Gastroesophageal sphincter (tissue), 4 donors: ENCODE measurements at regions not wholly inside any gene's neighbourhood (a gene's known extent, or its start where the extent isn't known, plus 50 kb on each side); places are given as distances from the start of the nearest gene placed in this dataset.

ENCODE experiments used
- ATAC-seq: fragments of 150-250 bp; one replicate; pipeline ENCODE4 v1.9.1; 2016; ENCODE audit warnings: mild to moderate bottlenecking, moderate library complexity
- H3K27ac ChIP-seq, 4 donors: fragments of 200-600 bp; sonication (generic) in 3 of 4; 1 replicate in 3 of 4; 2 replicates in 1 of 4; pipeline ENCODE4 v1.5.1; 2016 to 2019
- H3K27me3 ChIP-seq: fragments of 200-600 bp; sonication (generic); one replicate; pipeline ENCODE4 v1.5.1; 2019
- H3K36me3 ChIP-seq, 2 donors: fragments of 200-600 bp; sonication (generic); one replicate each; pipeline ENCODE4 v1.5.1; 2019; ENCODE audit warnings: control low read depth in 1 of 2
- H3K4me1 ChIP-seq, 3 donors: fragments of 200-600 bp; sonication (generic); 1 replicate in 2 of 3; 2 replicates in 1 of 3; pipeline ENCODE4 v1.5.1; 2016 to 2019; ENCODE audit warnings: control low read depth in 2 of 3
- H3K4me3 ChIP-seq, 2 donors: fragments of 200-600 bp; sonication (generic); one replicate each; pipeline ENCODE4 v1.5.1; 2019; ENCODE audit warnings: mild to moderate bottlenecking in 1 of 2, moderate library complexity in 1 of 2
- H3K9me3 ChIP-seq, 3 donors: fragments of 200-600 bp; sonication (generic); one replicate each; pipeline ENCODE4 v1.5.1; 2017 to 2019; ENCODE audit warnings: control low read depth in 2 of 3
- CTCF ChIP-seq, 4 experiments: fragments of 200-600 bp in 2 of 4; fragments of 450-650 bp in 2 of 4; sonication (generic) in 1 of 4; IDR thresholded peaks; one replicate each; pipeline ENCODE4 v1.5.1; 2017 to 2019; ENCODE audit warnings: antibody characterized with exemption in 4 of 4, mild to moderate bottlenecking in 2 of 4, moderate library complexity in 2 of 4
- EP300 ChIP-seq: sonication (generic); formaldehyde crosslinking; IDR thresholded peaks from one replicate; pipeline ENCODE4 v1.6.1; 2017; ENCODE audit warnings: antibody characterized with exemption, mild to moderate bottlenecking
- POLR2A ChIP-seq, 2 donors: fragments of 450-650 bp; IDR thresholded peaks; one replicate each; pipeline ENCODE4 v1.6.1; 2017; ENCODE audit warnings: antibody characterized with exemption in 2 of 2, mild to moderate bottlenecking in 2 of 2, moderate library complexity in 1 of 2
- POLR2AphosphoS5 ChIP-seq: sonication (generic); formaldehyde crosslinking; IDR thresholded peaks from one replicate; pipeline ENCODE4 v1.6.1; 2017; ENCODE audit warnings: antibody characterized with exemption
- WGBS, 2 donors: methylation state at CpG; one replicate each; pipeline ENCODE4 v1.1.5; 2018; ENCODE audit warnings: low coverage in 1 of 2; 5-methylcytosine and 5-hydroxymethylcytosine counted together

DNA sequence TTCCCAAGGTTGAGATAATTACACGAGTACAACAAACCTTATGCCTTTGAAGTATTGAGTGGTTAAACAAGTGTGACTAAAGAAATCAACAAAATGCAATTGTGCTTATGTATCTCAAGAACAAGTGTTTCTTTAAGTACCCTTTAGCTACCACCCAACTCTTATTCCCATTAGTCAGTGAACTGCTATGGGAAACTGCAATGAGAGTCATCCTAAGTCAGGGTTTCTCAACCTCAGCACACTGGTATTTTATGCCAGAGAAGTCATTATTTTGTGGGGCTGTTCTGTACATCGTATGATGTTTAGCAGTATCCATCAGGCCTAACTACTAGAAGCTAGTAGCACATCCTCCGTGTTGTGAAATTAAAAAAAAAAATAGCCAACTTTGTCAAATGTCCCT is 549.1 kb upstream of the BOD1L1 start:
- no peaks in the 10 kb centered on the region for H3K36me3 ChIP-seq
- no peak for TF ChIP-seq CTCF (IDR thresholded peaks at IDR 0.05)
- no peak for TF ChIP-seq EP300
- no peak for TF ChIP-seq POLR2A (IDR thresholded peaks at IDR 0.05)
- no peak for TF ChIP-seq POLR2AphosphoS5
- no peaks in the 10 kb centered on the region for H3K27me3 ChIP-seq
- H3K4me3 ChIP-seq = no peak overlapping the region
- no peak for ATAC-seq
- H3K27ac ChIP-seq = no peak overlapping the region
- no peaks in the 10 kb centered on the region for H3K4me1 ChIP-seq
- 69 to 80% methylated on average over 3 of the region's 3 CpGs for WGBS, 2 donors
- H3K9me3 ChIP-seq = no peaks in the 10 kb centered on the region

DNA sequence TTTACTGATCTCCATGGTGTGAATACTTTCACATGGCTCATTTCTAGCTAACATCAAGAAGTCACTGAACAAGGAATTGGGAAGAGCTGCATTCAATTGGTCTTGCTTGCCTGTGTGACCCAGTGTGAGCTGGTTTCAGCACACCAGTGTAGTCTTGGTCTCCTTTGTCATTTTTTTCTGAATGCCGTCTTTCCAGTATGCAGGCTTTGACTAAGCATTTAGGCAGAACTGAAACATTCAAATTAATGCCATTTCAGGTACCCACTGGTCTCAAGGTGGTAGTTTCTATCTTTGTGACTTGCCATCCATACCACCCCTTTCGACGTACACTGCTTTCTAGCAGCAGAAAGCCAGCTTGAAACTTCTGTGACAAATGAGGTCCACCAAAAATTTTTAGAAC is 550.5 kb upstream of the BOD1L1 start:
- H3K4me3 ChIP-seq = no peak overlapping the region
- H3K9me3 ChIP-seq = no peaks in the 10 kb centered on the region
- no peaks in the 10 kb centered on the region for H3K36me3 ChIP-seq
- H3K4me1 ChIP-seq = no peaks in the 10 kb centered on the region
- H3K27me3 ChIP-seq = no peaks in the 10 kb centered on the region
- TF ChIP-seq EP300 (no peak), CTCF (IDR thresholded peaks at IDR 0.05) (no peak), POLR2A (IDR thresholded peaks at IDR 0.05) (no peak), POLR2AphosphoS5 (no peak)
- no peak for ATAC-seq
- H3K27ac ChIP-seq = no peak overlapping the region
- WGBS, 2 donors = 81 to 90% methylated on average over 2 to 3 of the region's 3 CpGs

- WGBS, 2 donors = 5 to 9% methylated on average over 1 of the region's 1 CpG
- Histone ChIP-seq H3K36me3 (no peaks in the 10 kb centered on the region), H3K27me3 (no peaks in the 10 kb centered on the region), H3K4me3 (no peak overlapping the region), H3K4me1 (no peaks in the 10 kb centered on the region), H3K27ac (no peak overlapping the region), H3K9me3 (no peaks in the 10 kb centered on the region)
- TF ChIP-seq CTCF (IDR thresholded peaks at IDR 0.05) (no peak), POLR2AphosphoS5 (no peak), POLR2A (IDR thresholded peaks at IDR 0.05) (no peak), EP300 (no peak)
- ATAC-seq = no peak
Measured at GRCh38 chr4:14178421-14178820, 550.9 kb upstream of the BOD1L1 start.

DNA sequence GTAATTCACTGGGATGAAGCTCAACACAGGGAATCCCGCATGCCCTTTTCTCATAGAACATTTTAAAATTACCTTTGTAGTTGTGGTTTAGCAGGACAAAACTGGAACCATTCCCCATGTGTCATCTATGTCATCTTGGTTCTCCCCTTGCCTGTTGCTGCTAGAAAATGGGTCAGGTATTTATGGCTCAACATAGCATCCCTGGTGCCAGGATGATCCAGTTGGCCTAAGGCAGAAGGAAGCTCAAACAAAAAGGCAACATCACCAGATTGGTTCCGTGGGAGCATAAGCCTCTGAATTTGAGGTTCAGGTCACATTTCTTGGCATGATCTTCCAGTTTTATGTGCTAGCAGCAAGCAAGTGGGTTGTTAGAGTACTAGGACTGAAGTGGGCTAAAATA is 552.6 kb upstream of the BOD1L1 start:
- no peaks in the 10 kb centered on the region for H3K9me3 ChIP-seq
- no peaks in the 10 kb centered on the region for H3K4me1 ChIP-seq
- TF ChIP-seq EP300 = no peak
- TF ChIP-seq POLR2A (IDR thresholded peaks at IDR 0.05) = no peak
- TF ChIP-seq POLR2AphosphoS5 = no peak
- no peak for TF ChIP-seq CTCF (IDR thresholded peaks at IDR 0.05)
- H3K27ac ChIP-seq = no peak overlapping the region
- H3K4me3 ChIP-seq = no peak overlapping the region
- ATAC-seq = no peak
- WGBS, 2 donors = 78 to 84% methylated on average over 2 of the region's 2 CpGs
- H3K36me3 ChIP-seq = no peaks in the 10 kb centered on the region
- no peaks in the 10 kb centered on the region for H3K27me3 ChIP-seq

- H3K27me3 ChIP-seq = no peaks in the 10 kb centered on the region
- no peaks in the 10 kb centered on the region for H3K36me3 ChIP-seq
- no peak for ATAC-seq
- 39 to 52% methylated on average over 3 to 6 of the region's 6 CpGs for WGBS, 2 donors
- H3K27ac ChIP-seq = no peak overlapping the region
- H3K9me3 ChIP-seq = no peaks in the 10 kb centered on the region
- H3K4me1 ChIP-seq = no peaks in the 10 kb centered on the region
- TF ChIP-seq EP300 = no peak
- TF ChIP-seq POLR2A (IDR thresholded peaks at IDR 0.05) = no peak
- TF ChIP-seq POLR2AphosphoS5 = no peak
- no peak for TF ChIP-seq CTCF (IDR thresholded peaks at IDR 0.05)
- H3K4me3 ChIP-seq = no peak overlapping the region
Measured at GRCh38 chr4:14180983-14181601, 553.6 kb upstream of the BOD1L1 start.
